Activated T-helper 9 cell treated with anti-CD3 and anti-CD28 coated beads, Interleukin-2, amount 50 U/mL, for 16 hours (primary cell): ENCODE measurements at regions not wholly inside any gene's neighbourhood (a gene's known extent, or its start where the extent isn't known, plus 50 kb on each side); places are given as distances from the start of the nearest gene placed in this dataset.
A peak's percentile ranks its signal among the peaks of the same experiment; 100 is the strongest.

ENCODE experiments used
- DNase-seq: peaks from one replicate; pipeline ENCODE4 v3.0.0-alpha.2; 2020; ENCODE audit warnings: low read depth

GRCh38 chr9:7983490-7983889 is 183.9 kb upstream of the DMAC1 start:
- no peak for DNase-seq

- no peak for DNase-seq
Observed at GRCh38 chr9:7982907-7983306, 183.3 kb upstream of the DMAC1 start.

GRCh38 chr9:7980691-7981289 is 181.2 kb upstream of the DMAC1 start:
- DNase-seq, result no peak

- no peak for DNase-seq
Observed at GRCh38 chr9:7980041-7980440, 180.5 kb upstream of the DMAC1 start.

GRCh38 chr9:7979611-7980010 is 180.0 kb upstream of the DMAC1 start:
- no peak for DNase-seq

GRCh38 chr9:7977586-7977985 is 178.0 kb upstream of the DMAC1 start:
- DNase-seq, result no peak

GRCh38 chr9:7976856-7977255 is 177.3 kb upstream of the DMAC1 start:
- no peak for DNase-seq

GRCh38 chr9:7976167-7976755 is 176.7 kb upstream of the DMAC1 start:
- DNase-seq, result peak; percentile 16

GRCh38 chr9:7975336-7975735 is 175.8 kb upstream of the DMAC1 start:
- DNase-seq, result no peak

GRCh38 chr9:7974335-7974960 is 174.9 kb upstream of the DMAC1 start:
- no peak for DNase-seq

- no peak for DNase-seq
Observed at GRCh38 chr9:7973123-7973522, 173.5 kb upstream of the DMAC1 start.

- DNase-seq, result no peak
Observed at GRCh38 chr9:7970681-7971330, 171.2 kb upstream of the DMAC1 start.

- no peak for DNase-seq
Observed at GRCh38 chr9:7968687-7969086, 169.1 kb upstream of the DMAC1 start.

GRCh38 chr9:7967851-7968250 is 168.3 kb upstream of the DMAC1 start:
- no peak for DNase-seq

- DNase-seq, result no peak
Observed at GRCh38 chr9:7967093-7967827, 167.7 kb upstream of the DMAC1 start.

GRCh38 chr9:7965063-7965462 is 165.5 kb upstream of the DMAC1 start:
- no peak for DNase-seq

GRCh38 chr9:7963026-7963425 is 163.4 kb upstream of the DMAC1 start:
- DNase-seq, result no peak

- no peak for DNase-seq
Observed at GRCh38 chr9:7961076-7961475, 161.5 kb upstream of the DMAC1 start.

GRCh38 chr9:7960320-7961050 is 160.9 kb upstream of the DMAC1 start:
- DNase-seq, result no peak

- no peak for DNase-seq
Observed at GRCh38 chr9:7957803-7958202, 158.2 kb upstream of the DMAC1 start.

- DNase-seq, result no peak
Observed at GRCh38 chr9:7947577-7947976, 148.0 kb upstream of the DMAC1 start.

GRCh38 chr9:7946458-7946857 is 146.9 kb upstream of the DMAC1 start:
- DNase-seq, result no peak
